A673 (cell line): ENCODE measurements at regions not wholly inside any gene's neighbourhood (a gene's known extent, or its start where the extent isn't known, plus 50 kb on each side); places are given as distances from the start of the nearest gene placed in this dataset.

Experiments
- BruUV-seq: library from RNA; stranded (reverse); fragments of 400-500 nt; replicated peaks from 2 replicates; lab custom pipeline; 2021; lab: Mats Ljungman, UMichigan
- CTCF ChIA-PET: fragments of 300-600 bp; sonication (Branson Sonifier 250); formaldehyde crosslinking; loops from one replicate; lab custom pipeline; 2022; ENCODE audit warnings: antibody characterized with exemption; lab: Charles Lee
- POLR2A ChIA-PET: fragments of 300-600 bp; sonication (Branson Sonifier 250); formaldehyde crosslinking; loops from one replicate; lab custom pipeline; 2022; ENCODE audit warnings: antibody characterized with exemption; ENCODE audit not compliant: low non-redundant PET; lab: Charles Lee
- DNase-seq: peaks from one replicate; pipeline ENCODE4 v3.0.0-alpha.2; 2015; ENCODE audit warnings: low spot score
- H3K27ac ChIP-seq: fragments of 200-600 bp; sonication (generic); 2 replicates; pipeline ENCODE4 v1.5.1; 2016; ENCODE audit warnings: mixed run types, low read depth, mild to moderate bottlenecking, mixed read lengths, antibody characterized with exemption, low read length; ENCODE audit not compliant: poor library complexity, severe bottlenecking
- H3K27me3 ChIP-seq: fragments of 200-600 bp; sonication (generic); replicated peaks from 2 replicates; pipeline ENCODE4 v1.6.1; 2017; ENCODE audit warnings: mixed run types, low read depth, mild to moderate bottlenecking, mixed read lengths, antibody characterized with exemption, low read length; ENCODE audit not compliant: insufficient read depth, poor library complexity
- H3K36me3 ChIP-seq: fragments of 200-600 bp; sonication (generic); 2 replicates; pipeline ENCODE4 v1.6.1; 2016; ENCODE audit warnings: mixed run types, mild to moderate bottlenecking, mixed read lengths, antibody characterized with exemption, low read length; ENCODE audit not compliant: insufficient read depth, poor library complexity, severe bottlenecking
- H3K4me1 ChIP-seq: fragments of 200-600 bp; sonication (generic); 2 replicates; pipeline ENCODE4 v1.6.1; 2017; ENCODE audit warnings: mixed run types, mild to moderate bottlenecking, mixed read lengths, antibody characterized with exemption, low read length; ENCODE audit not compliant: insufficient read depth, poor library complexity, severe bottlenecking
- H3K4me3 ChIP-seq: fragments of 200-600 bp; sonication (generic); 2 replicates; pipeline ENCODE4 v1.5.1; 2016; ENCODE audit warnings: low read depth, mixed run types, mild to moderate bottlenecking, mixed read lengths, low read length; ENCODE audit not compliant: poor library complexity, severe bottlenecking
- H3K9me3 ChIP-seq: fragments of 200-600 bp; sonication (generic); 2 replicates; pipeline ENCODE4 v1.6.1; 2016; ENCODE audit warnings: mixed run types, low read depth, mild to moderate bottlenecking, mixed read lengths, antibody characterized with exemption, low read length; ENCODE audit not compliant: poor library complexity, severe bottlenecking
- CTCF ChIP-seq: fragments of 300-800, 200-600 bp; sonication (generic); conservative IDR thresholded peaks from 2 replicates; pipeline ENCODE4 v1.5.1; 2017; ENCODE audit warnings: low read depth, mild to moderate bottlenecking, antibody characterized with exemption, low read length, moderate library complexity, mixed read lengths
- EZH2 ChIP-seq: fragments of 200-600 bp; sonication (generic); IDR thresholded peaks from 2 replicates; pipeline ENCODE4 v1.6.1; 2017; ENCODE audit warnings: borderline replicate concordance, low read depth, mild to moderate bottlenecking, mixed read lengths, antibody characterized with exemption, low read length; ENCODE audit not compliant: poor library complexity, severe bottlenecking
- intact Hi-C: fragments of 100-400 bp; cut with micrococcal nuclease; formaldehyde crosslinking; loops from one replicate; pipeline ENCODE4 v1.10.0; 2022; ENCODE audit not compliant: unreplicated experiment

DNA sequence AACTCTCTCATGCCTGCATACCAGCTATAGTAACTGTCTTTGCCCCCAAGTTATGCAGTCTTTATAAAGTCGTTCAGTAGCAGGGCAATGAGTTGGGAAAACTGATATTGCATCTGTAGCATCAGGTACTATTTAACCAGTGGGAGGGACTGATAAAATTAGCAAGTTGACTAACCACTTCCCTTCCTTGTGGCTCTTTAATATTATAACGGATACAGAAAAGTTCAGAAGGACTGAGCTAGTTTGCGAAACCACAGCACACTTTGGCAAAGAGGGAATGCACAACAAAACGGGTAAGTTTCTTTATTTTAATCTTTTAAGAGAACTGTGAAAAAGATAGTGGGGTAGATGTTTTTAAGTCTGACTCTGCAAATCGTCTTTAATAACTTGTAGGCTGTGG, 205.3 kb upstream of the HDAC9 start:
- BruUV-seq, result no TSS peak
- Histone ChIP-seq H3K4me3 (no peak overlapping the region), H3K9me3 (no peaks in the 10 kb centered on the region), H3K4me1 (peaks cover 16% of the 10 kb centered on the region), H3K27me3 (no peaks in the 10 kb centered on the region), H3K27ac (no peak overlapping the region), H3K36me3 (no peaks in the 10 kb centered on the region)
- TF ChIP-seq CTCF, result no peak
- TF ChIP-seq EZH2, result no peak
- no peak for DNase-seq
- POLR2A ChIA-PET, result no interaction called here
- intact Hi-C loops, result no loop called here
- CTCF ChIA-PET, result no interaction called here

- no peak overlapping the region for H3K27ac ChIP-seq
- H3K4me1 ChIP-seq, result peaks cover 16% of the 10 kb centered on the region
- H3K36me3 ChIP-seq, result no peaks in the 10 kb centered on the region
- H3K27me3 ChIP-seq, result no peaks in the 10 kb centered on the region
- TF ChIP-seq CTCF, result no peak
- TF ChIP-seq EZH2, result no peak
- H3K9me3 ChIP-seq, result no peaks in the 10 kb centered on the region
- CTCF ChIA-PET, result no interaction called here
- no peak for DNase-seq
- intact Hi-C loops, result no loop called here
- no TSS peak for BruUV-seq
- POLR2A ChIA-PET, result no interaction called here
- no peak overlapping the region for H3K4me3 ChIP-seq
Measured at GRCh38 chr7:18290865-18291264, 204.7 kb upstream of the HDAC9 start.

DNA sequence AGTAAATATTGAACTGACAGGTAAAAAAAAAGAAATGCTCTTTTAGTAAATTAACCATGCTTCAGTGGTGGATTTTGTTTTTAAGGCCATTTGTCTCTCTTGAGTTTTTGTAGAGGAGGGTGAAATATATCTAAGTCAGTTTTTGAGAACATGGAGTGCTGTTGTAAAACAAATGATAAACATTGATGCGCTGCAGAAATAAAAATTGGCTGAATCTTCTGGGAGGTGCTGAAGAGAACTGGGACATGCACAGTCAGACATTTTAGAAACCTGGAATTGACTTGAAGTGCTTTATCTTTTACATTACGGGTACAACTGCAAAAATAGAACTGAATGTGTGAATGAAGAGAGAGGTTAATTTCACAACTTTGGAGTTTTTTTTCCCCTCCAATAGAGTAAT, 203.0 kb upstream of the HDAC9 start:
- intact Hi-C loops, result no loop called here
- Histone ChIP-seq H3K27ac (no peak overlapping the region), H3K9me3 (no peaks in the 10 kb centered on the region), H3K4me3 (no peak overlapping the region), H3K27me3 (no peaks in the 10 kb centered on the region), H3K36me3 (no peaks in the 10 kb centered on the region), H3K4me1 (peaks cover 16% of the 10 kb centered on the region)
- POLR2A ChIA-PET, result no interaction called here
- BruUV-seq, result no TSS peak
- no peak for TF ChIP-seq EZH2
- TF ChIP-seq CTCF, result no peak
- no peak for DNase-seq
- CTCF ChIA-PET, result no interaction called here
